HG02973 (cell line): ENCODE measurements at regions not wholly inside any gene's neighbourhood (a gene's known extent, or its start where the extent isn't known, plus 50 kb on each side); places are given as distances from the start of the nearest gene placed in this dataset.
"Not testable (repeated sequence)": the region's sequence is repeated elsewhere in the genome, so short reads cannot be mapped to it uniquely, and the experiment has no call there.

ENCODE experiments used
- ATAC-seq: cut with Tn5 transposase; IDR thresholded peaks from one replicate; pipeline ENCODE4 v1.9.1; 2021; ENCODE audit warnings: moderate library complexity; ENCODE audit not compliant: unreplicated experiment

GRCh38 chr1:228846952-228847351, 111.7 kb downstream of the RHOU start:
- ATAC-seq: no peak

DNA sequence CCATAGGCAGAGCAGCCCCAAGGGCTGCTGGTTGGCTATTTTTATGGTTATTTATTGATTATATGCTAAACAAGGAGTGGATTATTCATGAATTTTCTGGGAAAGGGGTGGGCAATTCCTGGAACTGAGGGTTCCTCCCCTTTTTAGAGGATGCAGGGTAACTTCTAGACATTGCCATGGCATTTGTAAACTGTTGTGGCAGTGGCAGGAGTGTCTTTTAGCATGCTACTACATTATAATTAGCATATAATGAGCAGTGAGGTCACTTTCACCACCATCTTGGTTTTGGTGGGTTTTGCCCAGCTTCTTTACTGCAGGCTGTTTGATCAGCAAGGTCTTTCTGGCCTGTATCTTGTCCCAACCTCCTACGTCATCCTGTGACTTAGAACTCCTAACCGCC, 112.2 kb downstream of the RHOU start:
- ATAC-seq: not testable (repeated sequence)

DNA sequence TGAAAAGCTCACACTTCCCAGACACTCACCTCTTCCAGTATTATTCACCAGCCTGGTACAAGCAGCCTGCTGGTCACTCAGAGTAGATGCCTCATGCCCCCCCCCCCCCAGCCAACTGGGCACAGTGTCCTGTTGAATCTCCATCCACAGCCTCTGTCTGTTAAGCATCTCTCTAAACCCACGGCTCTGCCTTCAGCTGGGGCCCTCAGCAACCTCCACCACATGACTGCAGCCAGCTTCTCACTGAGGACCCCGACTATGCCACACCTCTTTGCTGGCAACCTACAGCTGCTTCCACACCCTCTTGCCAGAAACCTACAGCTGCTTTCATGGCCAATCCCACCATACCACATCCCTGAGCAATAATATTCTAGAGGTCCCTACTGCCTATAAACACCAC, 113.1 kb downstream of the RHOU start:
- no peak for ATAC-seq

GRCh38 chr1:228849011-228849541, 113.8 kb downstream of the RHOU start:
- ATAC-seq: peak; percentile 70

- no peak for ATAC-seq
These were observed 115.1 kb downstream of the RHOU start for GRCh38 chr1:228850141-228851100.

GRCh38 chr1:228851193-228851592, 115.9 kb downstream of the RHOU start:
- ATAC-seq: no peak

GRCh38 chr1:228851618-228852017, 116.3 kb downstream of the RHOU start:
- no peak for ATAC-seq

GRCh38 chr1:228852024-228852423, 116.7 kb downstream of the RHOU start:
- ATAC-seq: no peak

DNA sequence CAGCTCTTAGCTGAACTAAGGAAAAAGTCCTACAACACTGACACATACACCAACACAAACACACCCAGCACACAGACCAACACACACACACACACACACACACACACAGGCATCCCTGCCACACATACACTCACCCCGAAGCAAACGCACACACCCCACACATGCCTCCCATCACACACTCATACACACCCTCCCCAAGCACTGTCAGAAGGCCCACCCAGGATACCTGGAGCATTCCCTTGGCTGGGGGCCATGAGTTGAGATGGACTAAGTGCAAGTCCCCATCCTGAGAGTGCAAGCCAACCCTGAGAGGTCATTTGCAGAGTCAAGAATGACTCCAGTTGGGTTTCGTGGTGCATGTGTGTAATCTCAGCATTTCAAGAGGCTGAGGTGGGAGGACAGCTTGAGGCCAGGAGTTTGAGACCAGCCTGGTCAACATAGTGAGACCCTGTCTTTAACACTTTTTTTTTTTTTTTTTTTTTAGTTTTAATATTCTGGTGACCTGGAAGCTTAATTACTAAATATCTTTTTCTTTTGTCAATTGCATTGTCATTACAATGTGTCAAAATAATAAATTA, 117.3 kb downstream of the RHOU start:
- ATAC-seq: no peak

DNA sequence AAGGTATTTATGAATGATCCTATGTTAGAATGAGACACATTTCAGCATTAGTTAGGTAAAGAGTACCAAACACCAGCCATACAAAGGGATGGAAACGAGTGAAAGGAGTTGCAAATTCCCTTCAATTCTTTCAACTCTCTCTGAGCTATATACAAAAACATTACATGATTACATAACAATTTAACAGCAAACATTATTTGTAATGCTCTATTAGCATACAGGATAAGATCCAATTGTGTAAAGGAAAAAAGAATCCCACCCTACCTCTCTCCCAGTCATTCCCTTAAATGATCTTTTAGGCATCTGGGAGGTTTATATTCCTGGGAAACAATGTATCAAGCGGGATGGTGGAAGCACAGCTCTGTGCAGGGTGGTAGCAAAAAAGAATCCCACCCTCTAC, 117.9 kb downstream of the RHOU start:
- no peak for ATAC-seq

GRCh38 chr1:228853637-228854036, 118.4 kb downstream of the RHOU start:
- ATAC-seq: no peak

- no peak for ATAC-seq
These were observed 119.6 kb downstream of the RHOU start for GRCh38 chr1:228854907-228855306.

GRCh38 chr1:228857611-228858010, 122.3 kb downstream of the RHOU start:
- no peak for ATAC-seq

- peak; percentile 68 for ATAC-seq
These were observed 125.9 kb downstream of the RHOU start for GRCh38 chr1:228860911-228861831.

GRCh38 chr1:228861832-228862180, 126.5 kb downstream of the RHOU start:
- no peak for ATAC-seq

DNA sequence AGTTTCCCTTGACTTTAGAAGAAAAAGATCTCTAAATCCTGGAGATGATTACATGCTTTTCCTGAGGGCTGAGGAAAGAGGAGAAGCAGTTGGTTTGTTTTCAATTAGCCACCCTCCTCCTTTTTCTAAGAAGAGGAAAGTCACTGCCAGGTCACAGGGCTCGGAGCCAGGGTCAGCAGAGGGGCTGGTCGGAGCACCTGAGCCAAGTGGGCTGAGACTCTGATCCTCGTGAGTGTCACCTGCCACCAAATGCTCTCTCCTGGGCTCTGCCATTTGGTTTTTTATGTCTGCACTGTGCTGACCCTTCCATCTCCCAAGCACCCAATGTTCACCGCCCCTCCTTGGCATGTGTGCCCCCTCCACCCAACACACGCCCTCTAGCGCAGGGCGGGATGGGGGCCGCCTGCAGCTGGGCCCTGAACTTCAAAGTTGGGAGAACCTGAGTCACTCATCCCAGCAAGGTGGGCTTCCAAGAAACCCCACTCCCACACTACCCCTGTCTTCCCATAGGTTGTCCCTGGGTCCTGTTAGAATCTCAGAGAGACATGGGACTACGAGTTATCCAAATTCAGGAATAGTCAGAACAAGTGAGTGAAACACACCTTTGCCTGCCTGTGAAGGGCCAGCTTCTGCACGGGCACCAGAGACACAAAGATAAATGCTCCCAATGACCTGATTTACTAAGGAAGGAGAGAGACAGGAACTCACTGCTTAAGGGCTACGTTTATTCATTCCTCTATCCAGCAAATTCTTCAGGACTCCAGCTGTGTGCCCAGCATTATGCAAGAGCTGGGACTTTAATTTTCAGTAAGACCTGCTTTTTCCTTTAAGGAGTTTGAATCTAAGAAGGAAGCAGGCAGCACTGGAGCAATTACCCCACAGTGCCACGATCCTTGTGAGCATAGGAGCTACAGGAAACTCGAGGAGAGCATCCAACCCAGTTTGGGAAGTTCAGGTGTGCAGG, 127.5 kb downstream of the RHOU start:
- ATAC-seq: no peak

GRCh38 chr1:228863776-228864175, 128.5 kb downstream of the RHOU start:
- no peak for ATAC-seq

DNA sequence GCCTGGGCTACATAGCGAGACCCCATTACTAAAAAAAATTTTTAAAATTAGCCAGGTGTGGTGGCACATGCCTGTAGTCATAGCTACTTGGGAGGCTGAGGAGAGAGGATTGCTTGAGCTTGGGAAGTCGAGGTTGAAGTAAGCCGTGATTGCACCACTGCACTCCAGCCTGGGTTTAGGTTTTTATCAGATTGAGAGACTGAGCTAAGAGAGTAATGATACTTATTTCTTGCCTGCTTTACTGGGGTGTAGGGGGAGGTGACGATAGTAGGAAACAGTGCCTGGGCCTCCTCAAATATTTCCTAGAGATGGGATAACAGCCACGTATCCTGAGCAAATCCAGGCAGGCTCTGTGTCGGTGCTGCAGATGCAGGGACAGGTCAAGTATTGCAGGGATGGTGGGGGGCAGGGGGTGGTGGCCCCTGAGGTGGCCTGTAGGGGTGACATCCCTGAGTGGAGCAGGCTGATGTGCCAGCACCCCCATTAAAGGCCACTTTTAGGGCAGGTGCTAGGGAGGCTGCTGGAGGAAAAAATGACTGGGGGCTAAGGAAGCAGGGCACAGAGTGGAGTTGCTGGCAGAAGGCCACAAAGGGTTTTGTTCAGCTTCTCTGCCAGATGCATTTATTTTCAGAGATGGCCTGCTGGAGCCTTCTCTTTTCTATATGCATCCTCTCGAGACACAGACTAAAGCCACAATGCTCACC, 130.5 kb downstream of the RHOU start:
- ATAC-seq: no peak

DNA sequence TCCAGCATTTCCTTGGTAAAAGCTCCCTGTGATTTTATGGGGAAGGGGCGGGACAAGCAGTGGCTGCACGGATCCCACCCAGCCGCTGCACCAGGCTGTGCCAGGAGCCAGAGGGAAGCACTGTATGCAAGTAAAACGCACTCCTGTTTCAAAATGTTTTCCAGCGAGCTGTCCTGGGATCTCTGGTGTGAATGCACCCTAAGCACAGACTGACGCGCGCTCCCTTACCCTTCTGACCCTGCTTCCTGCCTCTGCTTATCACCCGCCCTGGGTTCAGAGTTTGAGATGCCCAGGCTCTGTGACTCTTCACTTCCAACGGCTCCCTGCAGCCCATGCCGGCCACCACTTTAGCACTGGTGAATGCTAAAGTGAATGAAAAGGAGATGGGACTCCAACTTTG, 131.2 kb downstream of the RHOU start:
- no peak for ATAC-seq
